CD1c-positive myeloid dendritic cell (primary cell): ENCODE measurements at regions not wholly inside any gene's neighbourhood (a gene's known extent, or its start where the extent isn't known, plus 50 kb on each side); places are given as distances from the start of the nearest gene placed in this dataset.
"Not testable (repeated sequence)": the region's sequence is repeated elsewhere in the genome, so short reads cannot be mapped to it uniquely, and the experiment has no call there.

ENCODE experiments used
- DNase-seq: peaks from one replicate; pipeline ENCODE4 v3.0.0-alpha.2; 2016; ENCODE audit errors: extremely low spot score

DNA sequence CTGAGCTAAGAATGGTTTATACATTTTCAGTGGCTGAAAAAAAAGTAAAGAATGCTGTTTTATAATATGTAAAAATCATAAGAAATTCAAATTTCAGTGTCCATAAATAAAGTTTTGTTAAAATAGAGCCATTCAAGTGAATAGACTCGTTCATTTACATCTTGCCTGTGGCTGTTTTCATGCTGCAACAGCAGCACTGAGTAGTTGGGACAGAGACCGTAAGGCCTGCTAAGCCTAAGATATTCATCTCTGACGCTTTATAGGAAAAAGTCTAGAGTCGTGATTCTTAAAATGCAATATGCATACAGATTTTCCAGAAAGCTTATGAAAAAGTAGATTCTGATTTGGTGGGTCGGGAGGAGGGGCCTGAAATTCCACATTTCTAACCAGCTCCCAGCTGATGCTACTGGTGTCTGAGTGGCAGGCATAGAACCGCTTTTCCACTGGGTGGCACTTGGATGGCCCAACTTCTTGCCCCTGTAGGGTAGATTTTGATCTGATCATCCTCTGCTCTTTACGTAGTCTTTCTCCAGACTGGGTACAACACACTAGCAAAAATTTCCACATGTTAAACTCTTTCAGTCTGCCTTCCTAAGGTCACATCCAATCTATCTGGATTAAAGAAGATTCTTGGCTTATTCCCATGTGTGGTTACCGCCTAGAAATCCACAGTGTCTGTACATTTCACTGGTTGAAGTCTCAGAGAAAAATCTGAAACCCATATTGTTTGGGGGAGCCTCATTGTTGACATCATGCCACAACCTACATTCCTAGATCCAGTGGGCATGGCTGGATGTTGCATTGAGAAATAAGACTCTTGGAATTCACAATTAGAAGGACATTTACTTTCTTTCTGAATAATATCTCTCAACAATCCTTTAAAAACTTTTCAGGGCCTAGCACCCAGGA lies 151.2 kb downstream of the C12orf75 start:
- DNase-seq: no peak

DNA sequence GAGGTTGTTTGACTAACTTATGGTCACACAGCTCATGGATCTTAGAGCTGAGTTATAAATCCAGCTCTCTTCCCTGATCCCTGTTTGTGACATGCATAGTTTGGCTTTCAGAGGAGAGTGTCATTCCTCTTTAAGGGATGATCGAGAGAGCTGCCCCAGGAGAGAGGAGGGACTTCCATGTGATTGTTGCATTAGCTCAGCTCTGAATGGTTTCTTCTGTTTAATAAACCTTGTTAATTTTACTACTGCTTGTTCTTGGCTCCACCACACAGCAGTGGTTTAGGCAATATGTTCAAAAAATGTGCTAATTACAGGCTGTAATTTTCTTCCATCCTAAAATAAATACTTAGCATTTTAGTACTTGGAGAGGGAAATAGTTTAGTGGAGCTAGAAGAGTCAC lies 152.5 kb downstream of the C12orf75 start:
- DNase-seq: no peak

DNA sequence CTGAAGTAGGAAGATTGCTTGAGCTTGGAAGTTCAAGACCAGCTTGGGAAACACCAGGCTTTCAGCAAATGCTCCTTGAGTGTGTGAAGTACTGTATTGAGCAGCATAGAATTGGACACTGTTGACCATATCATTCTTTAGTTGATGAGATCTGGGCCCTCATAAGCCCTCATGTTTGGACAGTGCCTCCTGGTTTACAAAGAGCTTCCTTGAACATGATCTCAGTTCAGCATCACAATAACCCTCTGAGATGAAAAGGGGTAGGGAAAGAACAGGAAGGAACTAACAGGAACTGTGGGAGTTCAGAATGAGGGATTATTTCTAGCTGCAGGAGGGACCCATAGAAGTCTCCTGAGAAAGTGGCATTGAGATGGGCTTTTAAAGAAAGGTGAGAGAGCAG lies 153.2 kb downstream of the C12orf75 start:
- no peak for DNase-seq

- no peak for DNase-seq
Observed at GRCh38 chr12:105485321-105485910, 154.9 kb downstream of the C12orf75 start.

DNA sequence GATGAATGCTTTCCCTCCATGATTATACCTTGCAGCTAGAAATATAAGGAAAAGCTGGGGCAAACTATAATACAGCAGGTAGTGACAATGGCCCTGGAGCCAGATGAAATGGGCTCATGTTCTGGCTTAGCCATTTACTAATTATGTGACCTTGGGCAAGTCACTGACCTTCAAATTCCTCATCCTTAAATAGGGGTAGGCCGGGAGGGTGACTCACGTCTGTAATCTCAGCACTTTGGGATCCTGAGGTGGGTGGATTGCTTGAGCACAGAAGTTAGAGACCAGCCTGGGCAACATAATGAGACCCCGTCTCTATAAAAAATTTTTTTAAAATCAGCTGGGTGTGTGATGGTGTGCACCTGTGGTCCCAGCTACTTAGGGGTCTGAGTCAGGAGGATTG lies 155.4 kb downstream of the C12orf75 start:
- DNase-seq: no peak

GRCh38 chr12:105487963-105488362 lies 157.5 kb downstream of the C12orf75 start:
- no peak for DNase-seq

GRCh38 chr12:105492591-105493545 lies 162.4 kb downstream of the C12orf75 start:
- DNase-seq: no peak

DNA sequence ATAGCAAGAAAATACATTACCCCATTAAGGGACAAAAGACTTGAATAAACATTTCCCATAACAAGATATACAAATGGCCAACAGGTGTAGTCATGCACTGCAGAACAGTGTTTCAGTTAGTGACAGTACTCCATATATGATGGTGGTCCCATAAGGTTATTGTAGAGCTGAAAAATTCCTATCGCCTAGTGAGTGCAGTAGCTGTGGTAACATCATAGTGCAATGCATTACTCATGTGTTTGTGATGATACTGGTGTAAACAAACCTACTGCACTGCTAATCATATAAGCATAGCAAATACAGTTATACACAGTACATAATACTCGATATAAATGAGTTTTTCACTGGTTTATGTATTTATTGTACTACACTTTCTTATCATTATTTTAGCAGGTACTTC lies 168.7 kb downstream of the C12orf75 start:
- DNase-seq: no peak

- DNase-seq: not testable (repeated sequence)
Observed at GRCh38 chr12:105500676-105501075, 170.2 kb downstream of the C12orf75 start.

DNA sequence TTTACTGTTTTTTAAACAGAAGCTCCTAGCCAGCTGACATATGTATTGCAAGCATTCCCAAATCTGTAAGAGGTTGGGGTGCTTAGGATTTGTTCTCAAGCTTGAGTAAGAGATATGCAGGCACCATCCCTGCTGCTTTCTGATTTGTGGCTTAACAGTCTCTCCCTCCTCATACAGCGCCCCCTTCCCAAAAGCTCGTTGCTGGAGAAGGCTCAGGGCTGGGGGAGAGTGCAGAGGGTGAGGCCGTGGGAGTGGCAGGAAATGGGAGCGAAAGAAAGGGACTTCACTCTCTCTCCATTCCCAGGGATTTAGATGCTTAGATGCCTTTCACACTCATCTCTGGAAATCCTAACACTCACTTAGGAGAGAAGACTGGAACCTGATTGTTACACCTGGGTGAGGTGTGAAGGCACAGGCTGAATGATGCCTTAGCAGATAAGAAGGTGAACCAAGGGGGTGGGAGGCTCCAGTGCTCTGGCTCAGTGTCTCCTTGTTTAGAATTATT lies 172.0 kb downstream of the C12orf75 start:
- DNase-seq: no peak

GRCh38 chr12:105503619-105504018 lies 173.1 kb downstream of the C12orf75 start:
- DNase-seq: no peak

DNA sequence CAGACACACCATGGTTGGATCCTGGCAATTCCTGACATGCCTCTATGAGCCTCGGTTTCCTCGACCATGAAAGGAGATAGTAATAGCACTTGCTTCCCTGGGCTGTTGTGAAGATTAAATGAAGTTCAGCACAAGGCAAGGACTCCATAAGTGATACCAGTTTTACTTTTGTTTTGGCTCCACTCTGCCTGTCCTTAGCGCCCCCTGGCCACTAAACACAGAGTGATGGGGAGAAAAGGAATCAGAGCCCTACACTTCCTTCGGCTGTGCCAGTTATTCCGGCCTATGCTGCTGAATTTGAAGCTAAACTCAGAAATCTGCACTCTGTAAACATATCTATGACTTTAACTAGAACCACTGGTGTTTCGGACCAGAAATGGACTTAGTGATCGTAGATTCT lies 173.8 kb downstream of the C12orf75 start:
- DNase-seq: no peak

GRCh38 chr12:105506678-105507310 lies 176.3 kb downstream of the C12orf75 start:
- DNase-seq: no peak

GRCh38 chr12:105507311-105508038 lies 177.0 kb downstream of the C12orf75 start:
- no peak for DNase-seq

DNA sequence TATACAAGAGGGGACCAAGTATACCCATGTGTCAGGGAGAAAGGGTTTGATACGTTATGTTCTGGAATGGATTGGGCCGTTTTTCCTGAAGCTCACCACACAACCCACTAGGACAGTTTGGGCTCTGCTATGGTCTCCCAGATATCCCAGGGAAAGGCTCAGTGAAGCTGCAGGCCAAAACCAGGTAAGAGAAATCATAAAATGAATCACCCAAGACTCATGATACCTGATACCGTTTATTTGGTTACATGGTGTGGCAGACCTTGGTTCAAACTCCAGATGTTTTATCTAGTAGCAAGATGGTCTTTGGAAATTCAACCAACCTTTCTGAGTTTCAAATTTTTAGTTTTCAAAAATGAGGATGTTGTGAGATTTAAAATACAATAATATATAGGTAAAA lies 177.6 kb downstream of the C12orf75 start:
- DNase-seq: no peak

- DNase-seq: no peak
Observed at GRCh38 chr12:105510526-105510925, 180.0 kb downstream of the C12orf75 start.

DNA sequence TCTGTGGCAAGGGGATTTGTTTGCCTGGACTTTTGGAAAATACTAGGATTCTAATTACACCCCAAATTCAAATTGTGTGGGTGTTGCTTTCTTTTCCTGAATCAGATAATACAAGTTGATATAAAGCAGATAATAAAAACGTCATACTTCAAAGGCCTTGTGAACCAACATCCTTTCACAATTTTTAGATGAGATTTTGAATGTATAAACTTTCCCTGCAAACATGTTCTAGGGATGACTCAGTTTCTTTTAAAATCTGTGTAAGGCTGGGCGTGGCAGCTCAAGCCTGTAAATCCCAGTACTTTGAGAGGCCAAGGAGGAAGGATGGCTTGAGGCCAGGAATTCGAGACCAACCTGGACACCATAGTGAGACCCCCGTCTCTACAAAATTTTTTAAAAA lies 182.4 kb downstream of the C12orf75 start:
- DNase-seq: not testable (repeated sequence)

- DNase-seq: no peak
Observed at GRCh38 chr12:105522166-105522825, 191.8 kb downstream of the C12orf75 start.

GRCh38 chr12:105523164-105524057 lies 192.9 kb downstream of the C12orf75 start:
- DNase-seq: no peak
